Left colon (tissue), 2 donors: ENCODE measurements at regions not wholly inside any gene's neighbourhood (a gene's known extent, or its start where the extent isn't known, plus 50 kb on each side); places are given as distances from the start of the nearest gene placed in this dataset.

ENCODE experiments used
- ATAC-seq: fragments of 200-7000 bp; cut with Tn5 transposase; one replicate; pipeline ENCODE4 v1.9.1; 2020; ENCODE audit warnings: mild to moderate bottlenecking, moderate library complexity
- DNase-seq, 2 donors: peaks; one replicate each; pipeline ENCODE4 v3.0.0-alpha.2; 2020
- intact Hi-C, 2 donors: fragments of 100-400 bp; cut with DNase I in 1 of 2; cut with micrococcal nuclease in 1 of 2; formaldehyde crosslinking; loops; one replicate each; pipeline versions ENCODE4 v1.11.2 to v1.14.0; 2022; cut with DNase I, micrococcal nuclease
- donor health status: DM: no; HTN: no; CAD: no.
- donor health status: DM: yes; HTN: yes; CAD: no.

- ATAC-seq (no peak), DNase-seq (no peak)
- intact Hi-C loops, result no loop called here
These were observed 216.3 kb downstream of the SLC6A15 start for GRCh38 chr12:84696281-84696680.

GRCh38 chr12:84694116-84694515 lies 218.5 kb downstream of the SLC6A15 start:
- no peak for ATAC-seq
- no peak for DNase-seq
- intact Hi-C loops, result no loop called here

GRCh38 chr12:84692071-84692470 lies 220.5 kb downstream of the SLC6A15 start:
- ATAC-seq (no peak), DNase-seq (no peak)
- intact Hi-C loops, result no loop called here

- no peak for DNase-seq
- ATAC-seq, result no peak
- intact Hi-C loops, result no loop called here
These were observed 221.3 kb downstream of the SLC6A15 start for GRCh38 chr12:84691266-84691665.

GRCh38 chr12:84689638-84690037 lies 223.0 kb downstream of the SLC6A15 start:
- DNase-seq, result peak in 1 of 2 donors; percentile 26
- peak; percentile 81 for ATAC-seq
- intact Hi-C loops, result no loop called here

GRCh38 chr12:84685379-84685778 lies 227.2 kb downstream of the SLC6A15 start:
- intact Hi-C loops, result no loop called here
- DNase-seq (no peak), ATAC-seq (no peak)

GRCh38 chr12:84676787-84677186 lies 235.8 kb downstream of the SLC6A15 start:
- ATAC-seq (no peak), DNase-seq (no peak)
- intact Hi-C loops, result no loop called here

GRCh38 chr12:84661786-84662185 lies 250.8 kb downstream of the SLC6A15 start:
- intact Hi-C loops, result no loop called here
- no peak for DNase-seq
- no peak for ATAC-seq

- intact Hi-C loops, result no loop called here
- ATAC-seq (no peak), DNase-seq (no peak)
These were observed 252.5 kb downstream of the SLC6A15 start for GRCh38 chr12:84660139-84660538.

GRCh38 chr12:84658877-84659276 lies 253.7 kb downstream of the SLC6A15 start:
- intact Hi-C loops, result no loop called here
- DNase-seq (no peak), ATAC-seq (no peak)

- no peak for ATAC-seq
- DNase-seq, result no peak
- intact Hi-C loops, result no loop called here
These were observed 255.9 kb downstream of the SLC6A15 start for GRCh38 chr12:84656705-84657104.

- ATAC-seq (no peak), DNase-seq (no peak)
- intact Hi-C loops, result no loop called here
These were observed 259.1 kb downstream of the SLC6A15 start for GRCh38 chr12:84653482-84653881.

GRCh38 chr12:84648425-84648824 lies 264.2 kb downstream of the SLC6A15 start:
- intact Hi-C loops, result no loop called here
- ATAC-seq (no peak), DNase-seq (no peak)

- no peak for DNase-seq
- intact Hi-C loops, result no loop called here
- ATAC-seq, result no peak
These were observed 267.7 kb downstream of the SLC6A15 start for GRCh38 chr12:84644908-84645307.

- DNase-seq (no peak), ATAC-seq (no peak)
- intact Hi-C loops, result no loop called here
These were observed 268.6 kb downstream of the SLC6A15 start for GRCh38 chr12:84643993-84644392.

- no peak for DNase-seq
- intact Hi-C loops, result no loop called here
- ATAC-seq, result no peak
These were observed 270.6 kb downstream of the SLC6A15 start for GRCh38 chr12:84641940-84642545.

GRCh38 chr12:84638811-84639368 lies 273.7 kb downstream of the SLC6A15 start:
- ATAC-seq, result no peak
- no peak for DNase-seq
- intact Hi-C loops, result no loop called here

- intact Hi-C loops, result no loop called here
- DNase-seq (no peak), ATAC-seq (no peak)
These were observed 274.7 kb downstream of the SLC6A15 start for GRCh38 chr12:84637926-84638325.

GRCh38 chr12:84636801-84637290 lies 275.8 kb downstream of the SLC6A15 start:
- ATAC-seq, result no peak
- DNase-seq, result no peak
- intact Hi-C loops, result no loop called here

GRCh38 chr12:84634526-84634925 lies 278.1 kb downstream of the SLC6A15 start:
- DNase-seq (no peak), ATAC-seq (no peak)
- intact Hi-C loops, result no loop called here

GRCh38 chr12:84632556-84632955 lies 280.0 kb downstream of the SLC6A15 start:
- no peak for ATAC-seq
- DNase-seq, result no peak
- intact Hi-C loops, result no loop called here
